ENCODE measurements at regions not wholly inside any gene's neighbourhood (a gene's known extent, or its start where the extent isn't known, plus 50 kb on each side); places are given as distances from the start of the nearest gene placed in this dataset.
A peak's percentile ranks its signal among the peaks of the same experiment; 100 is the strongest.

GRCh38 chr21:35427320-35428000 is 378.4 kb upstream of the RUNX1 start:
- 62 to 63% methylated on average over 9 of the region's 9 CpGs for WGBS, 2 donors
- peak; percentile 33 to 87 for DNase-seq (ENCODE audit: low spot score in 2 of 2)
- H3K4me3 ChIP-seq (ENCODE audit: low read depth, poor library complexity, severe bottlenecking) = no peak overlapping the region
- intact Hi-C loops (cut with DNase I; ENCODE audit: low total_unique reads) = no loop called here
- TF ChIP-seq POLR2A (IDR thresholded peaks at IDR 0.05) (no peak), CTCF (IDR thresholded peaks at IDR 0.05) (no peak)

- WGBS, 2 donors = 81 to 89% methylated on average over 2 of the region's 2 CpGs
- intact Hi-C loops (cut with DNase I; ENCODE audit: low total_unique reads) = no loop called here
- no peak for DNase-seq (ENCODE audit: low spot score in 2 of 2)
- TF ChIP-seq CTCF (IDR thresholded peaks at IDR 0.05) = no peak
- TF ChIP-seq POLR2A (IDR thresholded peaks at IDR 0.05) = no peak
- H3K4me3 ChIP-seq (ENCODE audit: low read depth, poor library complexity, severe bottlenecking) = no peak overlapping the region
These were observed 377.8 kb upstream of the RUNX1 start for GRCh38 chr21:35426897-35427296.

- TF ChIP-seq CTCF (IDR thresholded peaks at IDR 0.05) (no peak), POLR2A (IDR thresholded peaks at IDR 0.05) (no peak)
- intact Hi-C loops (cut with DNase I; ENCODE audit: low total_unique reads) = no loop called here
- H3K4me3 ChIP-seq (ENCODE audit: low read depth, poor library complexity, severe bottlenecking) = no peak overlapping the region
- 68 to 72% methylated on average over 3 of the region's 3 CpGs for WGBS, 2 donors
- DNase-seq (ENCODE audit: low spot score in 2 of 2) = no peak
These were observed 377.4 kb upstream of the RUNX1 start for GRCh38 chr21:35426469-35426868.

GRCh38 chr21:35424122-35424521 is 375.0 kb upstream of the RUNX1 start:
- 62 to 70% methylated on average over 3 of the region's 3 CpGs for WGBS, 2 donors
- TF ChIP-seq POLR2A (IDR thresholded peaks at IDR 0.05) = no peak
- no peak for TF ChIP-seq CTCF (IDR thresholded peaks at IDR 0.05)
- DNase-seq (ENCODE audit: low spot score in 2 of 2) = no peak

GRCh38 chr21:35423709-35424108 is 374.6 kb upstream of the RUNX1 start:
- no peak overlapping the region for H3K4me3 ChIP-seq (ENCODE audit: low read depth, poor library complexity, severe bottlenecking)
- TF ChIP-seq POLR2A (IDR thresholded peaks at IDR 0.05) (no peak), CTCF (IDR thresholded peaks at IDR 0.05) (no peak)
- 67% methylated on average over 1 of the region's 1 CpG for WGBS, 2 donors
- intact Hi-C loops (cut with DNase I; ENCODE audit: low total_unique reads) = no loop called here
- no peak for DNase-seq (ENCODE audit: low spot score in 2 of 2)

More at GRCh38 chr21:35424122-35424521, 375.0 kb upstream of the RUNX1 start:
- intact Hi-C loops (cut with DNase I; ENCODE audit: low total_unique reads) = no loop called here
- H3K4me3 ChIP-seq (ENCODE audit: low read depth, poor library complexity, severe bottlenecking) = no peak overlapping the region

- intact Hi-C loops (cut with DNase I; ENCODE audit: low total_unique reads) = no loop called here
- no peak for TF ChIP-seq POLR2A (IDR thresholded peaks at IDR 0.05)
- no peak for TF ChIP-seq CTCF (IDR thresholded peaks at IDR 0.05)
- DNase-seq (ENCODE audit: low spot score in 2 of 2) = no peak
- no peak overlapping the region for H3K4me3 ChIP-seq (ENCODE audit: low read depth, poor library complexity, severe bottlenecking)
These were observed 372.9 kb upstream of the RUNX1 start for GRCh38 chr21:35422011-35422410.
